Tibial nerve (tissue), 4 donors: ENCODE measurements at regions not wholly inside any gene's neighbourhood (a gene's known extent, or its start where the extent isn't known, plus 50 kb on each side); places are given as distances from the start of the nearest gene placed in this dataset.
"Not testable (repeated sequence)": the region's sequence is repeated elsewhere in the genome, so short reads cannot be mapped to it uniquely, and the experiment has no call there.

Experiments used
- DNase-seq, 2 donors: peaks; one replicate each; pipeline ENCODE4 v3.0.0-alpha.2; 2019; ENCODE audit warnings: low spot score in 2 of 2
- H3K27ac ChIP-seq, 4 donors: fragments of 200-600 bp; sonication (generic) in 3 of 4; one replicate each; pipeline ENCODE4 v1.5.1; 2017 to 2019; ENCODE audit warnings: mild to moderate bottlenecking in 1 of 4
- H3K27me3 ChIP-seq, 2 donors: fragments of 200-600 bp; sonication (generic) in 1 of 2; one replicate each; pipeline versions ENCODE4 v1.5.1 to v1.6.0; 2017 to 2019
- H3K36me3 ChIP-seq, 3 donors: fragments of 200-600 bp; sonication (generic); one replicate each; pipeline ENCODE4 v1.5.1; 2018 to 2019
- H3K4me1 ChIP-seq, 4 donors: fragments of 200-600 bp; sonication (generic) in 3 of 4; one replicate each; pipeline ENCODE4 v1.5.1; 2017 to 2019
- H3K4me3 ChIP-seq, 4 donors: fragments of 200-600 bp; sonication (generic) in 3 of 4; one replicate each; pipeline ENCODE4 v1.5.1; 2017 to 2019; ENCODE audit warnings: mild to moderate bottlenecking in 1 of 4, moderate library complexity in 1 of 4
- H3K9me3 ChIP-seq, 4 donors: fragments of 200-600 bp; sonication (generic) in 3 of 4; one replicate each; pipeline ENCODE4 v1.5.1; 2017 to 2019
- CTCF ChIP-seq, 5 experiments: fragments of 200-600 bp in 3 of 5; fragments of 450-650 bp in 2 of 5; sonication (generic) in 3 of 5; IDR thresholded peaks; one replicate each; pipeline ENCODE4 v1.5.1; 2016 to 2019; ENCODE audit warnings: antibody characterized with exemption in 5 of 5, mild to moderate bottlenecking in 3 of 5, moderate library complexity in 2 of 5
- EP300 ChIP-seq, 2 donors: sonication (generic); formaldehyde crosslinking; IDR thresholded peaks; one replicate each; pipeline ENCODE4 v1.6.1; 2017; ENCODE audit warnings: antibody characterized with exemption in 2 of 2, mild to moderate bottlenecking in 1 of 2
- POLR2A ChIP-seq, 2 donors: fragments of 450-650 bp; IDR thresholded peaks; one replicate each; pipeline ENCODE4 v1.6.1; 2017; ENCODE audit warnings: antibody characterized with exemption in 2 of 2, mild to moderate bottlenecking in 2 of 2, moderate library complexity in 2 of 2
- WGBS, 2 donors: methylation state at CpG; one replicate each; pipeline ENCODE4 v1.1.5; 2018; 5-methylcytosine and 5-hydroxymethylcytosine counted together

- DNase-seq: no peak
- 33 to 43% methylated on average over 5 of the region's 5 CpGs for WGBS, 2 donors
- no peak overlapping the region for H3K4me3 ChIP-seq
- no peaks in the 10 kb centered on the region for H3K27me3 ChIP-seq
- TF ChIP-seq CTCF (IDR thresholded peaks at IDR 0.05) (no peak), EP300 (IDR thresholded peaks at IDR 0.05) (peak; percentile 23 to 47), POLR2A (IDR thresholded peaks at IDR 0.05) (no peak)
- no peaks in the 10 kb centered on the region for H3K4me1 ChIP-seq
- peak overlapping the region in 1 of 4 donors; percentile 1 for H3K27ac ChIP-seq
- H3K36me3 ChIP-seq: no peaks in the 10 kb centered on the region
- no peaks in the 10 kb centered on the region for H3K9me3 ChIP-seq
Measured at GRCh38 chr11:57885298-57886050, 123.9 kb downstream of the CTNND1 start.

DNA sequence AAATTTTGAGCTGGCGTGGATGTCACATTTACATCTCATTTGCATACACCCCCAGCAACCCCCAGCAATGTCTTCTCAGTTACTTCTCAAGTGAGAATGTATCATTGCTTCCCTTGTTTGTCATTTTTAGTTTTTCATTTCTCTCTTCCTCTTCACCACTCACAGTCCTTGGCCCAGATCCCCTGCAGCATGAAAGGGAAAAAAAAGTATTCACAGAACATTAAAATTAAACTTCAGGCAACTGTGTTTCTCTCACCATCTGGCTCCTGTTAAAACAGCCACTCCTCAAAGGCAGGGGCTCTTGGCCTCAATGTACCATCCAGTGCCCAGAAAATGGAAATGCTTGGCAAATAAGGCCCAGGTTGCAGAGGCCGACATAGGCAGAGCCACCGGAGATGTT is 126.8 kb downstream of the CTNND1 start:
- WGBS, 2 donors: 73 to 80% methylated on average over 3 of the region's 3 CpGs
- TF ChIP-seq EP300 (IDR thresholded peaks at IDR 0.05) (no peak), POLR2A (IDR thresholded peaks at IDR 0.05) (no peak), CTCF (IDR thresholded peaks at IDR 0.05) (no peak)
- H3K36me3 ChIP-seq: no peaks in the 10 kb centered on the region
- H3K4me1 ChIP-seq: no peaks in the 10 kb centered on the region
- no peak overlapping the region for H3K4me3 ChIP-seq
- H3K27ac ChIP-seq: no peak overlapping the region
- no peaks in the 10 kb centered on the region for H3K9me3 ChIP-seq
- H3K27me3 ChIP-seq: no peaks in the 10 kb centered on the region
- DNase-seq: no peak

DNA sequence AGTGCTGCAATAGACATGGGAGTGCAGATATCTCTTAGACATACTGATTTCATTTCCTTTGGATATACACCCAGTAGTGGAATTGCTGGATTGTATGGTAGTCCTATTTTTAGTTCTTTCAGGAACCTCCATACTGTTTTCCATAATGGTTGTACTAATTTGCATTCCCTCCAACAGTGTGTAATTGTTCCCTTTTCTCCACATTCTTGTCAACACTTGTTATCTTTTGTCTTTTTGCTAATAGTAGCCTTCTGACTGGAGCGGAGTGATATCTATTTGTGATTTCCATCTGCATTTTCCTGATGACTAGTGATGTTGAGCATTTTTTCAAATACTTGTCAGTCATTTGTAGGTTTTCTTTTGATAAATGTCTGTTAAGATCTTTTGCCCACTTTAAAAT is 128.9 kb downstream of the CTNND1 start:
- no peak for DNase-seq
- H3K4me3 ChIP-seq: no peak overlapping the region
- no peak overlapping the region for H3K27ac ChIP-seq
- TF ChIP-seq CTCF (IDR thresholded peaks at IDR 0.05) (no peak), EP300 (IDR thresholded peaks at IDR 0.05) (no peak), POLR2A (IDR thresholded peaks at IDR 0.05) (no peak)
- WGBS, 2 donors: 74 to 84% methylated on average over 1 of the region's 1 CpG
- H3K9me3 ChIP-seq: no peaks in the 10 kb centered on the region
- H3K4me1 ChIP-seq: no peaks in the 10 kb centered on the region
- H3K27me3 ChIP-seq: no peaks in the 10 kb centered on the region
- H3K36me3 ChIP-seq: no peaks in the 10 kb centered on the region

- H3K36me3 ChIP-seq, H3K27me3 ChIP-seq, H3K27ac ChIP-seq, H3K9me3 ChIP-seq, H3K4me1 ChIP-seq, DNase-seq, H3K4me3 ChIP-seq: not testable (repeated sequence)
- 74 to 82% methylated on average over 2 of the region's 2 CpGs for WGBS, 2 donors
Measured at GRCh38 chr11:57893200-57893599, 130.5 kb upstream of the OR9Q1 start.

- 72 to 78% methylated on average over 4 of the region's 4 CpGs for WGBS, 2 donors
- Histone ChIP-seq H3K4me1 (no peaks in the 10 kb centered on the region), H3K9me3 (no peaks in the 10 kb centered on the region), H3K4me3 (no peak overlapping the region), H3K36me3 (no peaks in the 10 kb centered on the region), H3K27ac (no peak overlapping the region), H3K27me3 (no peaks in the 10 kb centered on the region)
- no peak for TF ChIP-seq CTCF (IDR thresholded peaks at IDR 0.05)
- no peak for TF ChIP-seq EP300 (IDR thresholded peaks at IDR 0.05)
- TF ChIP-seq POLR2A (IDR thresholded peaks at IDR 0.05): no peak
- DNase-seq: no peak
Measured at GRCh38 chr11:57896361-57897145, 127.1 kb upstream of the OR9Q1 start.
